HEK293T (cell line): ENCODE measurements at regions not wholly inside any gene's neighbourhood (a gene's known extent, or its start where the extent isn't known, plus 50 kb on each side); places are given as distances from the start of the nearest gene placed in this dataset.

Source experiments
- CTCF ChIA-PET: fragments of 350-600 bp; formaldehyde crosslinking; extraction: SDS; loops from one replicate; lab custom pipeline; 2021; ENCODE audit warnings: antibody characterized with exemption, inconsistent platforms; lab: Yijun Ruan, JAX
- POLR2A ChIA-PET: fragments of 350-600 bp; formaldehyde crosslinking; extraction: SDS; loops from one replicate; lab custom pipeline; 2020; ENCODE audit warnings: antibody characterized with exemption, inconsistent platforms; lab: Yijun Ruan, JAX
- DNase-seq: peaks from one replicate; pipeline ENCODE4 v3.0.0; 2012; ENCODE audit warnings: mixed read lengths; ENCODE audit errors: extremely low spot score
- ARNT ChIP-seq: fragments of 450-650 bp; IDR thresholded peaks from 2 replicates; pipeline ENCODE4 v1.6.1; 2017; ENCODE audit warnings: mild to moderate bottlenecking
- BHLHE40 ChIP-seq: fragments of 450-650 bp; IDR thresholded peaks from 2 replicates; pipeline ENCODE4 v1.6.1; 2016; ENCODE audit warnings: mild to moderate bottlenecking, moderate library complexity, borderline replicate concordance
- CTBP1 ChIP-seq: fragments of 450-650 bp; IDR thresholded peaks from 2 replicates; pipeline ENCODE4 v1.6.1; 2016; ENCODE audit warnings: borderline replicate concordance
- ELF4 ChIP-seq: fragments of 450-650 bp; IDR thresholded peaks from 2 replicates; pipeline ENCODE4 v1.6.1; 2017; ENCODE audit warnings: antibody characterized with exemption
- FOXA1 ChIP-seq: fragments of 450-650 bp; IDR thresholded peaks from 2 replicates; pipeline ENCODE4 v1.6.1; 2016; ENCODE audit warnings: mild to moderate bottlenecking
- FOXK2 ChIP-seq: fragments of 450-650 bp; IDR thresholded peaks from 2 replicates; pipeline ENCODE4 v1.6.1; 2016; ENCODE audit warnings: mild to moderate bottlenecking
- FOXM1 ChIP-seq: fragments of 450-650 bp; IDR thresholded peaks from 2 replicates; pipeline ENCODE4 v1.6.1; 2017; ENCODE audit warnings: mild to moderate bottlenecking, borderline replicate concordance
- HDGF ChIP-seq: fragments of 450-650 bp; IDR thresholded peaks from 2 replicates; pipeline ENCODE4 v1.6.1; 2017; ENCODE audit warnings: antibody characterized with exemption, borderline replicate concordance
- L3MBTL2 ChIP-seq: fragments of 450-650 bp; conservative IDR thresholded peaks from 2 replicates; pipeline ENCODE4 v1.6.1; 2016; ENCODE audit warnings: mild to moderate bottlenecking
- LEF1 ChIP-seq: fragments of 450-650 bp; IDR thresholded peaks from 2 replicates; pipeline ENCODE4 v1.6.1; 2017; ENCODE audit warnings: mild to moderate bottlenecking, borderline replicate concordance
- NFRKB ChIP-seq: fragments of 450-650 bp; IDR thresholded peaks from 2 replicates; pipeline ENCODE4 v1.6.1; 2016; ENCODE audit warnings: mild to moderate bottlenecking, moderate library complexity
- SP1 ChIP-seq: fragments of 450-650 bp; IDR thresholded peaks from 2 replicates; pipeline ENCODE4 v1.6.1; 2017
- SUZ12 ChIP-seq: fragments of 450-650 bp; IDR thresholded peaks from 2 replicates; pipeline ENCODE4 v1.6.1; 2016; ENCODE audit warnings: mild to moderate bottlenecking
- TARDBP ChIP-seq: fragments of 450-650 bp; IDR thresholded peaks from 2 replicates; pipeline ENCODE4 v1.6.1; 2016
- ZNF384 ChIP-seq: fragments of 450-650 bp; IDR thresholded peaks from 2 replicates; pipeline ENCODE4 v1.6.1; 2016
- TF ChIP-seq, protein P1 (sequence below): fragments of 450-650 bp; IDR thresholded peaks from 2 replicates; pipeline ENCODE4 v1.6.1; 2016

DNA sequence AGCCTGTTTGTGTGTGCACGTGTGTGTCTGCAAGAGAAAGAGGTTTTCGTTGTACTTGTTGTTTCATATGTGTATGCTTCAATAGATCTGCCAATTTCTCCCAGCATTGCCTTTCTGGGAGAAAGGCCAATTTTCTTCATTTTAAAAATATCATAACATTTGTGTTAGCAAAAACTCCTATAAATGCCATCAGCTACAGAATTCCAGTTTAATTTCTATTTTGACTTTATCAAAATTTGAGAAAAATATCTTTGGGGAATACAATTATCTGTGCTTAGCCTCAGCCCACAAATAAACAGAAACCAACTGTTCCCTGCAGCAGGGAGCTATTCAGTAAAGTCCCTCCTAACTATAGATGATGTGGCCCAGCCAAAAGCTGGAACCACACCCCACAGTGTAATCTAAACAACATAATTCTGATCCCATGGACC is 68.3 kb upstream of the MGMT start:
- POLR2A ChIA-PET, result no interaction called here
- no peak for TF ChIP-seq FOXA1
- no peak for TF ChIP-seq BHLHE40
- no peak for TF ChIP-seq LEF1
- TF ChIP-seq, protein P1, sequence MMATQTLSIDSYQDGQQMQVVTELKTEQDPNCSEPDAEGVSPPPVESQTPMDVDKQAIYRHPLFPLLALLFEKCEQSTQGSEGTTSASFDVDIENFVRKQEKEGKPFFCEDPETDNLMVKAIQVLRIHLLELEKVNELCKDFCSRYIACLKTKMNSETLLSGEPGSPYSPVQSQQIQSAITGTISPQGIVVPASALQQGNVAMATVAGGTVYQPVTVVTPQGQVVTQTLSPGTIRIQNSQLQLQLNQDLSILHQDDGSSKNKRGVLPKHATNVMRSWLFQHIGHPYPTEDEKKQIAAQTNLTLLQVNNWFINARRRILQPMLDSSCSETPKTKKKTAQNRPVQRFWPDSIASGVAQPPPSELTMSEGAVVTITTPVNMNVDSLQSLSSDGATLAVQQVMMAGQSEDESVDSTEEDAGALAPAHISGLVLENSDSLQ, result no peak
- no peak for TF ChIP-seq L3MBTL2
- TF ChIP-seq CTBP1, result no peak
- TF ChIP-seq TARDBP, result no peak
- TF ChIP-seq SUZ12, result no peak
- no peak for TF ChIP-seq FOXK2
- TF ChIP-seq HDGF, result no peak
- no peak for TF ChIP-seq SP1
- no peak for TF ChIP-seq NFRKB
- no peak for TF ChIP-seq FOXM1
- TF ChIP-seq ARNT, result no peak
- no peak for TF ChIP-seq ELF4
- no peak for DNase-seq
- CTCF ChIA-PET, result no interaction called here

DNA sequence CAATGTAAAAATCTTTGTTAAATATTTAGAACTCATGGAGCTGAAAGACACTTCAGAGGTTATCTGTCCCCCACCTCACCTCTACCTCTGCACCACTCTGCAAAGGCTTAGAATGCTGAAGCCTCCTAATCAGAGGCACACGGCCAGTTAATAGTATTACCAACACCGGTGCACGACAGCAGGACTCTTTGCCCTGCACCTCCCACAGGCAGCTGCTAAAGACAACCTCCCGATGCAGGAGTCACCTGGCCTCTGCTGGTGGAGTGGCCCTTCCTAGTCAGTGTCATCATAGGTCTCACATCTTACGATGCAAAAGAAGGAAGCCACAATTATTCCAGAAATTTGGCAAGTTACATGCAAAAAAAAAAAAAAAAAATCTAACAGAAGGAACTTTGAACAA is 66.6 kb upstream of the MGMT start:
- no peak for TF ChIP-seq FOXA1
- TF ChIP-seq ARNT, result no peak
- TF ChIP-seq NFRKB, result no peak
- TF ChIP-seq SUZ12, result no peak
- no peak for TF ChIP-seq SP1
- no peak for TF ChIP-seq FOXK2
- no peak for TF ChIP-seq ZNF384
- no peak for DNase-seq
- CTCF ChIA-PET, result no interaction called here
- POLR2A ChIA-PET, result no interaction called here

DNA sequence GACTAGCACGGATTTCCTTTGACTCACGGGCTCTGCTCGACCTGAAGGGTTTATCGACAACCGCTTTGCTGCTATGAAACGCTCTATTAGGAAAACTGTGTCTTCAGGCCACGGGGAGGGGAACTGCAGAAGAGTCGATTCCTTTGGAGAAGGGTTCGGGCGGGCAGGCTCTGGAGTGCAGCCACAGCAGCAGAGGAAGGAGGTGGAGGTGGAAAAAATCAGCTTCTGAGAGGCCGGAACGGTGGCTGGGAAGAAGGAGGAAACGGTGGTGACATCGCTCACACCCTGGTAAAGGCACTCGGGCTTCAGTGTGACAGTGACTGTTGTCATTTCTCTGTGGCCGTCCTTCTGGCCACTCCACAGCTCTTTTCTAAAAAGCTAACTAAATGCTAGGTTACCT is 64.6 kb upstream of the MGMT start:
- ChIA-PET CTCF (no interaction called here), POLR2A (no interaction called here)
- TF ChIP-seq FOXA1 (no peak), FOXM1 (no peak), L3MBTL2 (no peak), SUZ12 (no peak), ZNF384 (no peak), NFRKB (no peak), TARDBP (no peak), FOXK2 (no peak)
- DNase-seq, result no peak

DNA sequence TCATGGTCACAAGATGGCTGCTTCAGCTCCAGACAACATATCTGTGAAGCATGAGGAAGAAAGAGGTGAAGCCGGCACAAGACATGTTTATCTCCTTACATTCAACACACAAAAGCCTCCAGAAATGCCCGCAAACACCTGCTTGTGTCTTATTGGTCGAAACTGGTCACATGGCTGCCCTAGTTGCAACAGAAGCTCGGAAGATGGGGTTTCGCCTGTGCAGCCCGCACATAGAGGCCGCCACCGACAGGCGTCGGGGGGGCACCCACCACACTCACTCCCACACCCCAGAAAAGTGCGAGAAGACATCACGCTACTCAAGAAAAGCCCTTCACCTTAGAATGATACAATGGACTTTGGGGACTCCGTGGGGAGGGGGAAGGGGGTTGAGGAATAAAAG is 63.0 kb upstream of the MGMT start:
- no peak for DNase-seq
- CTCF ChIA-PET, result no interaction called here
- TF ChIP-seq CTBP1, result no peak
- no peak for TF ChIP-seq BHLHE40
- TF ChIP-seq, protein P1, result no peak
- TF ChIP-seq L3MBTL2, result no peak
- no peak for TF ChIP-seq NFRKB
- TF ChIP-seq TARDBP, result no peak
- TF ChIP-seq SP1, result no peak
- no peak for TF ChIP-seq ZNF384
- no peak for TF ChIP-seq LEF1
- no peak for TF ChIP-seq ELF4
- TF ChIP-seq FOXK2, result no peak
- no peak for TF ChIP-seq ARNT
- POLR2A ChIA-PET, result no interaction called here

DNA sequence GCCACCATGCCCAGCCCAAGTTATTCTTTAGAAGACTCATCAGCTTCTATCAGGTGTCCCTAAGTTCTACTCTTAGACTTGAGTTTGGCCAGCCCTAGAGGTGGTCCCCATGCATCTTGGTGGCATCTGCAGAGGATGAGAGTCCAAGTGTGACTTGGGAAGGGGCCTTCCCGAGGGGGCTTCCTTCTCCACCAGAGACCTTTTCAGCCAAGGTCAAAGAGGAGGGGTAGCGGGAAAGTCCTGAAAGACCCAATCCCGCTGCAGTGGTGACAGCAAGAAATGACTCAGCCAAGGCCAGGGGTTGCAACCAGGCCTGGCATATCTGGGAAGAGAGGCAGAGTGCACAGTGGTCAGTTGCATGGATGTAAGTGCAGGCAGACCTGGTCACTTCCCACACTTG is 61.7 kb upstream of the MGMT start:
- POLR2A ChIA-PET, result no interaction called here
- TF ChIP-seq ARNT, result no peak
- TF ChIP-seq FOXK2, result no peak
- no peak for TF ChIP-seq CTBP1
- no peak for TF ChIP-seq BHLHE40
- TF ChIP-seq ZNF384, result no peak
- no peak for TF ChIP-seq FOXM1
- no peak for TF ChIP-seq LEF1
- no peak for TF ChIP-seq L3MBTL2
- TF ChIP-seq, protein P1, result no peak
- no peak for TF ChIP-seq FOXA1
- TF ChIP-seq SUZ12, result no peak
- CTCF ChIA-PET, result no interaction called here
- no peak for DNase-seq

DNA sequence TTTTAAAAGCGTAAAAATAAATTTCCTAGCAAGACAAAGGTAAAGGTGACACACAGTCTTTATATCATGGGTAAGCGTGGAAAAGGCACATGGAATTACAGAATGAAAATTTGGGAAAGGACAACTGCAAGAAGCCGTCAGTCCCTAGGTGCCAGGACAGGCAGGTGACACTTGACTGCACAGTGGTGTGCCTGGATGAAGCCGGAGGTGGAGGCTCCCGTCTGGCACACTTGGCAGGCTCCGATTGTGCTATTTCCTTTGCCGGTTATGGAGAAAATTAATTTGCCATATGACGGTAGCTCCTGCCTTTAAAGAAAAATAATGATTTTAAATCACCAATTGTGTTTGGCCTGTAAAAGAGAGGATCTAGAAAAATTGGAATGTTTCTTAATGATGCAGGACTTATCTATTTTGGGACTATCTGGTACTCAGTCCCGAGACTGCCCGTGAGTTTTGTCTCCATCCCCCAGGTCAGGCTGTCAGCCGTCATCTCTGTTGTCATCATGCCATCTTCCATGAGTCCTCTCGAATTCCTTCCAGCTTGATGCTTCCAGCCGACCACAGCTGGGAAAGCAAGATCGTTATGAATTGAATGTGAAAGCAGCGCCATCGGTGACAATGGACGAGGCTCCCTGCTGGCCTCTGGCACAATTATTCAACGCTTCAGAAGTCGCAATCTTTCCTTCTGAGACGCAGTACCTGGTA is 56.2 kb upstream of the MGMT start:
- TF ChIP-seq SP1 (no peak), ARNT (no peak), CTBP1 (no peak), TARDBP (no peak), BHLHE40 (no peak), SUZ12 (no peak), HDGF (no peak), NFRKB (no peak), FOXA1 (no peak)
- TF ChIP-seq, protein P1, result no peak
- ChIA-PET POLR2A (no interaction called here), CTCF (no interaction called here)
- no peak for DNase-seq
